NCI-H2227 (cell line): ENCODE measurements at regions not wholly inside any gene's neighbourhood (a gene's known extent, or its start where the extent isn't known, plus 50 kb on each side); places are given as distances from the start of the nearest gene placed in this dataset.
A peak's percentile ranks its signal among the peaks of the same experiment; 100 is the strongest.
"Not testable (repeated sequence)": the region's sequence is repeated elsewhere in the genome, so short reads cannot be mapped to it uniquely, and the experiment has no call there.

Experiments
- DNase-seq: peaks from one replicate; lab custom pipeline; 2025; ENCODE audit not compliant: unreplicated experiment; lab: John Stamatoyannopoulos, UW

GRCh38 chr16:22705799-22706198, 108.2 kb upstream of the HS3ST2 start:
- no peak for DNase-seq

GRCh38 chr16:22710326-22710725, 103.6 kb upstream of the HS3ST2 start:
- DNase-seq: no peak

GRCh38 chr16:22711847-22712246, 102.1 kb upstream of the HS3ST2 start:
- no peak for DNase-seq

- no peak for DNase-seq
Observed at GRCh38 chr16:22712471-22712870, 101.5 kb upstream of the HS3ST2 start.

- DNase-seq: not testable (repeated sequence)
Observed at GRCh38 chr16:22718598-22718997, 95.4 kb upstream of the HS3ST2 start.

- DNase-seq: no peak
Observed at GRCh38 chr16:22719945-22720344, 94.0 kb upstream of the HS3ST2 start.

GRCh38 chr16:22721511-22722100, 92.4 kb upstream of the HS3ST2 start:
- no peak for DNase-seq

GRCh38 chr16:22722551-22723541, 91.1 kb upstream of the HS3ST2 start:
- not testable (repeated sequence) for DNase-seq

GRCh38 chr16:22726868-22727267, 87.1 kb upstream of the HS3ST2 start:
- DNase-seq: no peak

- no peak for DNase-seq
Observed at GRCh38 chr16:22727285-22728166, 86.4 kb upstream of the HS3ST2 start.

- DNase-seq: no peak
Observed at GRCh38 chr16:22728167-22728836, 85.7 kb upstream of the HS3ST2 start.

GRCh38 chr16:22732400-22732799, 81.6 kb upstream of the HS3ST2 start:
- no peak for DNase-seq

GRCh38 chr16:22732959-22733358, 81.0 kb upstream of the HS3ST2 start:
- no peak for DNase-seq

GRCh38 chr16:22734368-22734767, 79.6 kb upstream of the HS3ST2 start:
- DNase-seq: peak; percentile 50

- no peak for DNase-seq
Observed at GRCh38 chr16:22736791-22737190, 77.2 kb upstream of the HS3ST2 start.

- no peak for DNase-seq
Observed at GRCh38 chr16:22739077-22739476, 74.9 kb upstream of the HS3ST2 start.

GRCh38 chr16:22743401-22743800, 70.6 kb upstream of the HS3ST2 start:
- DNase-seq: no peak

- DNase-seq: no peak
Observed at GRCh38 chr16:22751104-22751667, 62.8 kb upstream of the HS3ST2 start.

GRCh38 chr16:22751685-22752084, 62.3 kb upstream of the HS3ST2 start:
- DNase-seq: no peak

GRCh38 chr16:22753451-22753850, 60.5 kb upstream of the HS3ST2 start:
- no peak for DNase-seq
